Upper lobe of right lung (tissue), 1 donor: ENCODE measurements at regions not wholly inside any gene's neighbourhood (a gene's known extent, or its start where the extent isn't known, plus 50 kb on each side); places are given as distances from the start of the nearest gene placed in this dataset.

ENCODE experiments used
- ATAC-seq: fragments of 200-7000 bp; cut with Tn5 transposase; one replicate; pipeline ENCODE4 v1.9.1; 2020; ENCODE audit warnings: mild to moderate bottlenecking, moderate library complexity
- DNase-seq: peaks from one replicate; pipeline ENCODE4 v3.0.0-alpha.2; 2020
- H3K27ac ChIP-seq: fragments of 200-600 bp; one replicate; pipeline ENCODE4 v1.8.0; 2022
- H3K27me3 ChIP-seq: fragments of 200-600 bp; one replicate; pipeline ENCODE4 v1.8.0; 2022; ENCODE audit warnings: mild to moderate bottlenecking
- H3K36me3 ChIP-seq: fragments of 200-600 bp; one replicate; pipeline ENCODE4 v1.8.0; 2022
- H3K4me1 ChIP-seq: fragments of 200-600 bp; one replicate; pipeline ENCODE4 v1.8.0; 2022
- H3K4me3 ChIP-seq: fragments of 200-600 bp; one replicate; pipeline ENCODE4 v1.8.0; 2022; ENCODE audit warnings: mild to moderate bottlenecking
- H3K9me3 ChIP-seq: fragments of 200-600 bp; one replicate; pipeline ENCODE4 v1.8.0; 2022
- CTCF ChIP-seq: fragments of 200-600 bp; IDR thresholded peaks from one replicate; pipeline ENCODE4 v1.8.0; 2022; ENCODE audit warnings: antibody characterized with exemption
- intact Hi-C: fragments of 100-400 bp; cut with DNase I; formaldehyde crosslinking; loops from one replicate; pipeline ENCODE4 v1.11.0; 2022
- donor health status: DM: no; HTN: yes; CAD: no; lungs with severe emphysema.

GRCh38 chr10:120313715-120314114, 143.3 kb upstream of the PLPP4 start:
- no peaks in the 10 kb centered on the region for H3K4me1 ChIP-seq
- no peaks in the 10 kb centered on the region for H3K36me3 ChIP-seq
- H3K27me3 ChIP-seq: no peaks in the 10 kb centered on the region
- no peak overlapping the region for H3K27ac ChIP-seq
- ATAC-seq: no peak
- no peak overlapping the region for H3K4me3 ChIP-seq
- intact Hi-C loops: no loop called here
- no peak for DNase-seq
- no peak for TF ChIP-seq CTCF
- H3K9me3 ChIP-seq: no peaks in the 10 kb centered on the region

- DNase-seq (no peak), ATAC-seq (no peak)
- H3K36me3 ChIP-seq: no peaks in the 10 kb centered on the region
- TF ChIP-seq CTCF: no peak
- H3K9me3 ChIP-seq: no peaks in the 10 kb centered on the region
- intact Hi-C loops: no loop called here
- no peak overlapping the region for H3K4me3 ChIP-seq
- no peaks in the 10 kb centered on the region for H3K4me1 ChIP-seq
- H3K27me3 ChIP-seq: no peaks in the 10 kb centered on the region
- H3K27ac ChIP-seq: no peak overlapping the region
Observed at GRCh38 chr10:120314442-120314841, 142.6 kb upstream of the PLPP4 start.

GRCh38 chr10:120318862-120319261, 138.2 kb upstream of the PLPP4 start:
- ATAC-seq: no peak
- TF ChIP-seq CTCF: no peak

GRCh38 chr10:120327675-120328074, 129.4 kb upstream of the PLPP4 start:
- TF ChIP-seq CTCF: no peak
- DNase-seq (no peak), ATAC-seq (no peak)
- H3K36me3 ChIP-seq: no peaks in the 10 kb centered on the region
- H3K4me3 ChIP-seq: no peak overlapping the region
- no peaks in the 10 kb centered on the region for H3K27me3 ChIP-seq
- no peaks in the 10 kb centered on the region for H3K4me1 ChIP-seq
- H3K27ac ChIP-seq: no peak overlapping the region
- intact Hi-C loops: no loop called here
- H3K9me3 ChIP-seq: no peaks in the 10 kb centered on the region

More at GRCh38 chr10:120318862-120319261, 138.2 kb upstream of the PLPP4 start:
- no peaks in the 10 kb centered on the region for H3K27me3 ChIP-seq
- no peak for DNase-seq
- intact Hi-C loops: no loop called here
- H3K4me1 ChIP-seq: no peaks in the 10 kb centered on the region
- no peaks in the 10 kb centered on the region for H3K9me3 ChIP-seq
- no peaks in the 10 kb centered on the region for H3K36me3 ChIP-seq
- H3K27ac ChIP-seq: no peak overlapping the region
- no peak overlapping the region for H3K4me3 ChIP-seq

- no peaks in the 10 kb centered on the region for H3K4me1 ChIP-seq
- no peaks in the 10 kb centered on the region for H3K27me3 ChIP-seq
- DNase-seq (no peak), ATAC-seq (no peak)
- no peak for TF ChIP-seq CTCF
- no peak overlapping the region for H3K4me3 ChIP-seq
- H3K9me3 ChIP-seq: no peaks in the 10 kb centered on the region
- no peak overlapping the region for H3K27ac ChIP-seq
- intact Hi-C loops: no loop called here
- no peaks in the 10 kb centered on the region for H3K36me3 ChIP-seq
Observed at GRCh38 chr10:120328647-120329046, 128.4 kb upstream of the PLPP4 start.

- intact Hi-C loops: no loop called here
- DNase-seq (no peak), ATAC-seq (no peak)
- no peak for TF ChIP-seq CTCF
- Histone ChIP-seq H3K36me3 (no peaks in the 10 kb centered on the region), H3K4me1 (no peaks in the 10 kb centered on the region), H3K9me3 (no peaks in the 10 kb centered on the region), H3K27ac (no peak overlapping the region), H3K4me3 (no peak overlapping the region), H3K27me3 (peaks cover 5% of the 10 kb centered on the region)
Observed at GRCh38 chr10:120335553-120335952, 121.5 kb upstream of the PLPP4 start.
